Stomach smooth muscle (tissue), 2 donors: ENCODE measurements at regions not wholly inside any gene's neighbourhood (a gene's known extent, or its start where the extent isn't known, plus 50 kb on each side); places are given as distances from the start of the nearest gene placed in this dataset.

Experiments used
- H3K27ac ChIP-seq: one replicate; pipeline ENCODE4 v1.7.0; 2013; ENCODE audit warnings: mild to moderate bottlenecking, low read length, inconsistent platforms
- H3K27me3 ChIP-seq, 2 donors: one replicate each; pipeline ENCODE4 v1.7.0; 2013; ENCODE audit warnings: low read length in 2 of 2; ENCODE audit not compliant: insufficient read depth in 2 of 2, control insufficient read depth in 1 of 2
- H3K36me3 ChIP-seq, 2 donors: one replicate each; pipeline ENCODE4 v1.7.0; 2013; ENCODE audit warnings: low read length in 2 of 2; ENCODE audit not compliant: control insufficient read depth in 2 of 2, insufficient read depth in 2 of 2
- H3K4me1 ChIP-seq: one replicate; pipeline ENCODE4 v1.7.0; 2013; ENCODE audit warnings: low read length; ENCODE audit not compliant: control insufficient read depth, insufficient read depth
- H3K4me3 ChIP-seq, 2 donors: one replicate each; pipeline ENCODE4 v1.7.0; 2013; ENCODE audit warnings: low read length in 2 of 2
- H3K9ac ChIP-seq, 2 donors: one replicate each; pipeline ENCODE4 v1.7.0; 2013; ENCODE audit warnings: low read length in 2 of 2, mild to moderate bottlenecking in 1 of 2
- H3K9me3 ChIP-seq, 2 donors: one replicate each; pipeline ENCODE4 v1.7.0; 2013; ENCODE audit warnings: low read length in 2 of 2; ENCODE audit not compliant: control insufficient read depth in 2 of 2
- donor health status: healthy.
- donor health status: Pancreatic carcinoma.

- Histone ChIP-seq H3K4me1 (no peaks in the 10 kb centered on the region), H3K36me3 (no peaks in the 10 kb centered on the region), H3K9ac (no peak overlapping the region), H3K27ac (no peak overlapping the region), H3K9me3 (no peaks in the 10 kb centered on the region), H3K4me3 (no peak overlapping the region), H3K27me3 (no peaks in the 10 kb centered on the region)
Measured at GRCh38 chr1:87794788-87795614, 466.3 kb downstream of the LMO4 start.

- H3K9ac ChIP-seq: no peak overlapping the region
- H3K4me3 ChIP-seq: no peak overlapping the region
- no peak overlapping the region for H3K27ac ChIP-seq
- H3K9me3 ChIP-seq: no peaks in the 10 kb centered on the region
- no peaks in the 10 kb centered on the region for H3K4me1 ChIP-seq
- no peaks in the 10 kb centered on the region for H3K36me3 ChIP-seq
- no peaks in the 10 kb centered on the region for H3K27me3 ChIP-seq
Measured at GRCh38 chr1:87795615-87796337, 467.1 kb downstream of the LMO4 start.

GRCh38 chr1:87796471-87796901 lies 467.8 kb downstream of the LMO4 start:
- no peak overlapping the region for H3K27ac ChIP-seq
- H3K9me3 ChIP-seq: no peaks in the 10 kb centered on the region
- H3K27me3 ChIP-seq: no peaks in the 10 kb centered on the region
- no peaks in the 10 kb centered on the region for H3K4me1 ChIP-seq
- no peak overlapping the region for H3K9ac ChIP-seq
- H3K4me3 ChIP-seq: no peak overlapping the region
- no peaks in the 10 kb centered on the region for H3K36me3 ChIP-seq

GRCh38 chr1:87799451-87799850 lies 470.8 kb downstream of the LMO4 start:
- Histone ChIP-seq H3K9me3 (no peaks in the 10 kb centered on the region), H3K9ac (no peak overlapping the region), H3K4me1 (no peaks in the 10 kb centered on the region), H3K36me3 (no peaks in the 10 kb centered on the region), H3K4me3 (no peak overlapping the region), H3K27me3 (no peaks in the 10 kb centered on the region), H3K27ac (no peak overlapping the region)

- Histone ChIP-seq H3K9me3 (no peaks in the 10 kb centered on the region), H3K4me1 (no peaks in the 10 kb centered on the region), H3K27ac (no peak overlapping the region), H3K36me3 (no peaks in the 10 kb centered on the region), H3K9ac (no peak overlapping the region), H3K27me3 (no peaks in the 10 kb centered on the region), H3K4me3 (no peak overlapping the region)
Measured at GRCh38 chr1:87800006-87800405, 471.3 kb downstream of the LMO4 start.

- H3K4me1 ChIP-seq: no peaks in the 10 kb centered on the region
- no peak overlapping the region for H3K9ac ChIP-seq
- no peaks in the 10 kb centered on the region for H3K9me3 ChIP-seq
- no peaks in the 10 kb centered on the region for H3K27me3 ChIP-seq
- H3K27ac ChIP-seq: no peak overlapping the region
- no peaks in the 10 kb centered on the region for H3K36me3 ChIP-seq
- H3K4me3 ChIP-seq: no peak overlapping the region
Measured at GRCh38 chr1:87803375-87803774, 474.7 kb downstream of the LMO4 start.

- no peaks in the 10 kb centered on the region for H3K9me3 ChIP-seq
- no peak overlapping the region for H3K9ac ChIP-seq
- no peaks in the 10 kb centered on the region for H3K27me3 ChIP-seq
- no peak overlapping the region for H3K4me3 ChIP-seq
- H3K27ac ChIP-seq: no peak overlapping the region
- H3K4me1 ChIP-seq: no peaks in the 10 kb centered on the region
- no peaks in the 10 kb centered on the region for H3K36me3 ChIP-seq
Measured at GRCh38 chr1:87804128-87804527, 475.4 kb downstream of the LMO4 start.

GRCh38 chr1:87805666-87806378 lies 477.1 kb downstream of the LMO4 start:
- Histone ChIP-seq H3K9me3 (no peaks in the 10 kb centered on the region), H3K4me3 (peak overlapping the region in 1 of 2 donors; percentile 41), H3K9ac (peak overlapping the region in 1 of 2 donors; percentile 30), H3K27me3 (no peaks in the 10 kb centered on the region), H3K27ac (peak overlapping the region; percentile 25), H3K36me3 (no peaks in the 10 kb centered on the region), H3K4me1 (no peaks in the 10 kb centered on the region)

- Histone ChIP-seq H3K4me1 (no peaks in the 10 kb centered on the region), H3K9ac (peak overlapping the region in 1 of 2 donors; percentile 30), H3K4me3 (peak overlapping the region in 1 of 2 donors; percentile 41), H3K36me3 (no peaks in the 10 kb centered on the region), H3K27me3 (no peaks in the 10 kb centered on the region), H3K27ac (peak overlapping the region; percentile 25), H3K9me3 (no peaks in the 10 kb centered on the region)
Measured at GRCh38 chr1:87806379-87807094, 477.9 kb downstream of the LMO4 start.

GRCh38 chr1:87810166-87810565 lies 481.5 kb downstream of the LMO4 start:
- no peaks in the 10 kb centered on the region for H3K9me3 ChIP-seq
- H3K27ac ChIP-seq: no peak overlapping the region
- H3K4me1 ChIP-seq: peaks cover 7% of the 10 kb centered on the region
- H3K27me3 ChIP-seq: no peaks in the 10 kb centered on the region
- no peak overlapping the region for H3K4me3 ChIP-seq
- H3K9ac ChIP-seq: no peak overlapping the region
- no peaks in the 10 kb centered on the region for H3K36me3 ChIP-seq
